ENCODE measurements at regions not wholly inside any gene's neighbourhood (a gene's known extent, or its start where the extent isn't known, plus 50 kb on each side); places are given as distances from the start of the nearest gene placed in this dataset.
A peak's percentile ranks its signal among the peaks of the same experiment; 100 is the strongest.

GRCh38 chr20:24340933-24341332 is 128.5 kb upstream of the SYNDIG1 start:
- DNase-seq (ENCODE audit: low spot score, unreplicated experiment) = no peak
- no peaks in the 10 kb centered on the region for H3K27me3 Mint-ChIP-seq
- H3K36me3 Mint-ChIP-seq (ENCODE audit: insufficient read depth) = no peaks in the 10 kb centered on the region
- no peak for TF ChIP-seq CTCF (IDR thresholded peaks at IDR 0.05; ENCODE audit: unreplicated experiment)
- no peak overlapping the region for H3K4me3 Mint-ChIP-seq (ENCODE audit: low read depth)
- H3K9me3 Mint-ChIP-seq (ENCODE audit: low read depth) = no peaks in the 10 kb centered on the region
- peaks cover 9% of the 10 kb centered on the region for H3K4me1 Mint-ChIP-seq (ENCODE audit: low read depth)
- no peak overlapping the region for H3K27ac Mint-ChIP-seq

GRCh38 chr20:24339210-24339641 is 130.2 kb upstream of the SYNDIG1 start:
- no peaks in the 10 kb centered on the region for H3K9me3 Mint-ChIP-seq (ENCODE audit: low read depth)
- peaks cover 6% of the 10 kb centered on the region for H3K4me1 Mint-ChIP-seq (ENCODE audit: low read depth)
- no peaks in the 10 kb centered on the region for H3K36me3 Mint-ChIP-seq (ENCODE audit: insufficient read depth)
- H3K27me3 Mint-ChIP-seq = peaks cover 3% of the 10 kb centered on the region
- no peak for TF ChIP-seq CTCF (IDR thresholded peaks at IDR 0.05; ENCODE audit: unreplicated experiment)
- H3K27ac Mint-ChIP-seq = no peak overlapping the region
- DNase-seq (ENCODE audit: low spot score, unreplicated experiment) = no peak
- H3K4me3 Mint-ChIP-seq (ENCODE audit: low read depth) = no peak overlapping the region

- Mint-ChIP-seq H3K4me1 (ENCODE audit: low read depth) (no peaks in the 10 kb centered on the region), H3K4me3 (ENCODE audit: low read depth) (no peak overlapping the region), H3K27me3 (peaks cover 12% of the 10 kb centered on the region), H3K9me3 (ENCODE audit: low read depth) (no peaks in the 10 kb centered on the region), H3K36me3 (ENCODE audit: insufficient read depth) (no peaks in the 10 kb centered on the region), H3K27ac (no peak overlapping the region)
- no peak for TF ChIP-seq CTCF (IDR thresholded peaks at IDR 0.05; ENCODE audit: unreplicated experiment)
- no peak for DNase-seq (ENCODE audit: low spot score, unreplicated experiment)
Measured at GRCh38 chr20:24337551-24337950, 131.9 kb upstream of the SYNDIG1 start.

GRCh38 chr20:24337069-24337468 is 132.4 kb upstream of the SYNDIG1 start:
- no peak overlapping the region for H3K27ac Mint-ChIP-seq
- no peak for DNase-seq (ENCODE audit: low spot score, unreplicated experiment)
- H3K4me1 Mint-ChIP-seq (ENCODE audit: low read depth) = peaks cover 2% of the 10 kb centered on the region
- H3K27me3 Mint-ChIP-seq = peaks cover 12% of the 10 kb centered on the region
- no peaks in the 10 kb centered on the region for H3K9me3 Mint-ChIP-seq (ENCODE audit: low read depth)
- H3K4me3 Mint-ChIP-seq (ENCODE audit: low read depth) = no peak overlapping the region
- TF ChIP-seq CTCF (IDR thresholded peaks at IDR 0.05; ENCODE audit: unreplicated experiment) = no peak
- H3K36me3 Mint-ChIP-seq (ENCODE audit: insufficient read depth) = no peaks in the 10 kb centered on the region

GRCh38 chr20:24334830-24335229 is 134.6 kb upstream of the SYNDIG1 start:
- DNase-seq (ENCODE audit: low spot score, unreplicated experiment) = no peak
- Mint-ChIP-seq H3K27me3 (peaks cover 12% of the 10 kb centered on the region), H3K36me3 (ENCODE audit: insufficient read depth) (no peaks in the 10 kb centered on the region), H3K9me3 (ENCODE audit: low read depth) (no peaks in the 10 kb centered on the region), H3K4me3 (ENCODE audit: low read depth) (no peak overlapping the region), H3K4me1 (ENCODE audit: low read depth) (peaks cover 10% of the 10 kb centered on the region), H3K27ac (peak overlapping the region; percentile 3)
- no peak for TF ChIP-seq CTCF (IDR thresholded peaks at IDR 0.05; ENCODE audit: unreplicated experiment)

All from progenitor cell of endocrine pancreas (in vitro differentiated cells).